ENCODE measurements at regions not wholly inside any gene's neighbourhood (a gene's known extent, or its start where the extent isn't known, plus 50 kb on each side); places are given as distances from the start of the nearest gene placed in this dataset.

DNA sequence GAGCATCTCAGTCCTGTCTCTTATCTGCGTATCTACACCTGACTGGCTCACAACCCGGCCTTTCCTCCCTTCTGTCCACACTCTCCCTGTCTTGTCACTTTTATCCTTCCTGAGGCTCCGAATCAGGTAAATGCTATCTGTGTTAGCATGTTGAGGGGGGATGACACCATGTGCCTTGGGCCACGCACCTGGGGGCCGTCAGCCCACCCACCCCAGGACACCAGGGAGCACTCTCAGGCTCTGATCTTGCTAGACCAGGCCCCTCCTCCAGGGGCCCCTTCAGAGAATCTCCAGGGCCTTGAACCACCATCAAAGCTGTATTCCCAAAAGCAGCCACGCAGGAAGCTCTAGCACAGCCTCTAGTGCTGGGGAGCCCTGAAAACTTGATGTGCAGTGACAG lies 278.7 kb upstream of the SHH start:
- TF ChIP-seq MYC (IDR thresholded peaks at IDR 0.05; ENCODE audit: borderline replicate concordance, low read length) (no peak), RFX5 (IDR thresholded peaks at IDR 0.05) (no peak), HDAC2 (IDR thresholded peaks at IDR 0.05) (no peak), POLR2A (IDR thresholded peaks at IDR 0.05; ENCODE audit: low read length) (no peak), KDM1A (IDR thresholded peaks at IDR 0.05; ENCODE audit: low read depth) (no peak)
- TF ChIP-seq, protein P1, sequence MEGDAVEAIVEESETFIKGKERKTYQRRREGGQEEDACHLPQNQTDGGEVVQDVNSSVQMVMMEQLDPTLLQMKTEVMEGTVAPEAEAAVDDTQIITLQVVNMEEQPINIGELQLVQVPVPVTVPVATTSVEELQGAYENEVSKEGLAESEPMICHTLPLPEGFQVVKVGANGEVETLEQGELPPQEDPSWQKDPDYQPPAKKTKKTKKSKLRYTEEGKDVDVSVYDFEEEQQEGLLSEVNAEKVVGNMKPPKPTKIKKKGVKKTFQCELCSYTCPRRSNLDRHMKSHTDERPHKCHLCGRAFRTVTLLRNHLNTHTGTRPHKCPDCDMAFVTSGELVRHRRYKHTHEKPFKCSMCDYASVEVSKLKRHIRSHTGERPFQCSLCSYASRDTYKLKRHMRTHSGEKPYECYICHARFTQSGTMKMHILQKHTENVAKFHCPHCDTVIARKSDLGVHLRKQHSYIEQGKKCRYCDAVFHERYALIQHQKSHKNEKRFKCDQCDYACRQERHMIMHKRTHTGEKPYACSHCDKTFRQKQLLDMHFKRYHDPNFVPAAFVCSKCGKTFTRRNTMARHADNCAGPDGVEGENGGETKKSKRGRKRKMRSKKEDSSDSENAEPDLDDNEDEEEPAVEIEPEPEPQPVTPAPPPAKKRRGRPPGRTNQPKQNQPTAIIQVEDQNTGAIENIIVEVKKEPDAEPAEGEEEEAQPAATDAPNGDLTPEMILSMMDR (IDR thresholded peaks at IDR 0.05), result no peak
- TF ChIP-seq, protein P2, sequence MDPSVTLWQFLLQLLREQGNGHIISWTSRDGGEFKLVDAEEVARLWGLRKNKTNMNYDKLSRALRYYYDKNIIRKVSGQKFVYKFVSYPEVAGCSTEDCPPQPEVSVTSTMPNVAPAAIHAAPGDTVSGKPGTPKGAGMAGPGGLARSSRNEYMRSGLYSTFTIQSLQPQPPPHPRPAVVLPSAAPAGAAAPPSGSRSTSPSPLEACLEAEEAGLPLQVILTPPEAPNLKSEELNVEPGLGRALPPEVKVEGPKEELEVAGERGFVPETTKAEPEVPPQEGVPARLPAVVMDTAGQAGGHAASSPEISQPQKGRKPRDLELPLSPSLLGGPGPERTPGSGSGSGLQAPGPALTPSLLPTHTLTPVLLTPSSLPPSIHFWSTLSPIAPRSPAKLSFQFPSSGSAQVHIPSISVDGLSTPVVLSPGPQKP (IDR thresholded peaks at IDR 0.05; ENCODE audit: low read depth, low read length), result no peak
- TF ChIP-seq, protein P3, sequence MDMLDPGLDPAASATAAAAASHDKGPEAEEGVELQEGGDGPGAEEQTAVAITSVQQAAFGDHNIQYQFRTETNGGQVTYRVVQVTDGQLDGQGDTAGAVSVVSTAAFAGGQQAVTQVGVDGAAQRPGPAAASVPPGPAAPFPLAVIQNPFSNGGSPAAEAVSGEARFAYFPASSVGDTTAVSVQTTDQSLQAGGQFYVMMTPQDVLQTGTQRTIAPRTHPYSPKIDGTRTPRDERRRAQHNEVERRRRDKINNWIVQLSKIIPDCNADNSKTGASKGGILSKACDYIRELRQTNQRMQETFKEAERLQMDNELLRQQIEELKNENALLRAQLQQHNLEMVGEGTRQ (IDR thresholded peaks at IDR 0.05), result no peak
- TF ChIP-seq, protein P4, sequence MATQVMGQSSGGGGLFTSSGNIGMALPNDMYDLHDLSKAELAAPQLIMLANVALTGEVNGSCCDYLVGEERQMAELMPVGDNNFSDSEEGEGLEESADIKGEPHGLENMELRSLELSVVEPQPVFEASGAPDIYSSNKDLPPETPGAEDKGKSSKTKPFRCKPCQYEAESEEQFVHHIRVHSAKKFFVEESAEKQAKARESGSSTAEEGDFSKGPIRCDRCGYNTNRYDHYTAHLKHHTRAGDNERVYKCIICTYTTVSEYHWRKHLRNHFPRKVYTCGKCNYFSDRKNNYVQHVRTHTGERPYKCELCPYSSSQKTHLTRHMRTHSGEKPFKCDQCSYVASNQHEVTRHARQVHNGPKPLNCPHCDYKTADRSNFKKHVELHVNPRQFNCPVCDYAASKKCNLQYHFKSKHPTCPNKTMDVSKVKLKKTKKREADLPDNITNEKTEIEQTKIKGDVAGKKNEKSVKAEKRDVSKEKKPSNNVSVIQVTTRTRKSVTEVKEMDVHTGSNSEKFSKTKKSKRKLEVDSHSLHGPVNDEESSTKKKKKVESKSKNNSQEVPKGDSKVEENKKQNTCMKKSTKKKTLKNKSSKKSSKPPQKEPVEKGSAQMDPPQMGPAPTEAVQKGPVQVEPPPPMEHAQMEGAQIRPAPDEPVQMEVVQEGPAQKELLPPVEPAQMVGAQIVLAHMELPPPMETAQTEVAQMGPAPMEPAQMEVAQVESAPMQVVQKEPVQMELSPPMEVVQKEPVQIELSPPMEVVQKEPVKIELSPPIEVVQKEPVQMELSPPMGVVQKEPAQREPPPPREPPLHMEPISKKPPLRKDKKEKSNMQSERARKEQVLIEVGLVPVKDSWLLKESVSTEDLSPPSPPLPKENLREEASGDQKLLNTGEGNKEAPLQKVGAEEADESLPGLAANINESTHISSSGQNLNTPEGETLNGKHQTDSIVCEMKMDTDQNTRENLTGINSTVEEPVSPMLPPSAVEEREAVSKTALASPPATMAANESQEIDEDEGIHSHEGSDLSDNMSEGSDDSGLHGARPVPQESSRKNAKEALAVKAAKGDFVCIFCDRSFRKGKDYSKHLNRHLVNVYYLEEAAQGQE (IDR thresholded peaks at IDR 0.05), result no peak
